ENCODE measurements at regions not wholly inside any gene's neighbourhood (a gene's known extent, or its start where the extent isn't known, plus 50 kb on each side); places are given as distances from the start of the nearest gene placed in this dataset.

GRCh38 chr13:48790199-48790598, 136.5 kb downstream of the CYSLTR2 start:
- DNase-seq (ENCODE audit: low spot score): no peak
- H3K4me1 Mint-ChIP-seq (ENCODE audit: low read depth): no peaks in the 10 kb centered on the region
- H3K27ac Mint-ChIP-seq: no peak overlapping the region
- no peak overlapping the region for H3K4me3 Mint-ChIP-seq
- no peaks in the 10 kb centered on the region for H3K36me3 Mint-ChIP-seq (ENCODE audit: low read depth)
- H3K9me3 Mint-ChIP-seq: no peaks in the 10 kb centered on the region
- no peaks in the 10 kb centered on the region for H3K27me3 Mint-ChIP-seq (ENCODE audit: low read depth)

GRCh38 chr13:48790966-48791365, 137.2 kb downstream of the CYSLTR2 start:
- no peaks in the 10 kb centered on the region for H3K27me3 Mint-ChIP-seq (ENCODE audit: low read depth)
- H3K4me1 Mint-ChIP-seq (ENCODE audit: low read depth): no peaks in the 10 kb centered on the region
- no peak for DNase-seq (ENCODE audit: low spot score)
- H3K9me3 Mint-ChIP-seq: no peaks in the 10 kb centered on the region
- no peak overlapping the region for H3K27ac Mint-ChIP-seq
- H3K36me3 Mint-ChIP-seq (ENCODE audit: low read depth): no peaks in the 10 kb centered on the region
- no peak overlapping the region for H3K4me3 Mint-ChIP-seq

- H3K9me3 Mint-ChIP-seq: no peaks in the 10 kb centered on the region
- no peak overlapping the region for H3K4me3 Mint-ChIP-seq
- H3K4me1 Mint-ChIP-seq (ENCODE audit: low read depth): no peaks in the 10 kb centered on the region
- no peaks in the 10 kb centered on the region for H3K36me3 Mint-ChIP-seq (ENCODE audit: low read depth)
- H3K27me3 Mint-ChIP-seq (ENCODE audit: low read depth): peaks cover 14% of the 10 kb centered on the region
- DNase-seq (ENCODE audit: low spot score): no peak
- no peak overlapping the region for H3K27ac Mint-ChIP-seq
Measured at GRCh38 chr13:48797127-48797526, 143.4 kb downstream of the CYSLTR2 start.

GRCh38 chr13:48797761-48798160, 144.0 kb downstream of the CYSLTR2 start:
- Mint-ChIP-seq H3K4me3 (no peak overlapping the region), H3K9me3 (no peaks in the 10 kb centered on the region), H3K27ac (no peak overlapping the region), H3K4me1 (ENCODE audit: low read depth) (no peaks in the 10 kb centered on the region), H3K36me3 (ENCODE audit: low read depth) (no peaks in the 10 kb centered on the region), H3K27me3 (ENCODE audit: low read depth) (peaks cover 14% of the 10 kb centered on the region)
- no peak for DNase-seq (ENCODE audit: low spot score)

- Mint-ChIP-seq H3K4me3 (no peak overlapping the region), H3K27ac (no peak overlapping the region), H3K9me3 (peaks cover 2% of the 10 kb centered on the region), H3K27me3 (ENCODE audit: low read depth) (peaks cover 15% of the 10 kb centered on the region), H3K36me3 (ENCODE audit: low read depth) (peaks cover 2% of the 10 kb centered on the region), H3K4me1 (ENCODE audit: low read depth) (no peaks in the 10 kb centered on the region)
- no peak for DNase-seq (ENCODE audit: low spot score)
Measured at GRCh38 chr13:48798180-48798579, 144.5 kb downstream of the CYSLTR2 start.

- Mint-ChIP-seq H3K9me3 (peaks cover 13% of the 10 kb centered on the region), H3K27me3 (ENCODE audit: low read depth) (peaks cover 18% of the 10 kb centered on the region), H3K36me3 (ENCODE audit: low read depth) (peaks cover 3% of the 10 kb centered on the region), H3K4me3 (no peak overlapping the region), H3K27ac (no peak overlapping the region), H3K4me1 (ENCODE audit: low read depth) (peaks cover 16% of the 10 kb centered on the region)
- no peak for DNase-seq (ENCODE audit: low spot score)
Measured at GRCh38 chr13:48801255-48801654, 147.5 kb downstream of the CYSLTR2 start.

- peak overlapping the region; percentile 29 for H3K4me3 Mint-ChIP-seq
- H3K27me3 Mint-ChIP-seq (ENCODE audit: low read depth): peaks cover 11% of the 10 kb centered on the region
- peaks cover 3% of the 10 kb centered on the region for H3K36me3 Mint-ChIP-seq (ENCODE audit: low read depth)
- H3K27ac Mint-ChIP-seq: peak overlapping the region; percentile 70
- peaks cover 13% of the 10 kb centered on the region for H3K9me3 Mint-ChIP-seq
- peaks cover 25% of the 10 kb centered on the region for H3K4me1 Mint-ChIP-seq (ENCODE audit: low read depth)
- DNase-seq (ENCODE audit: low spot score): peak; percentile 18
Measured at GRCh38 chr13:48804821-48805601, 151.3 kb downstream of the CYSLTR2 start.

- Mint-ChIP-seq H3K27ac (peak overlapping the region; percentile 5), H3K4me1 (ENCODE audit: low read depth) (peaks cover 25% of the 10 kb centered on the region)
Measured at GRCh38 chr13:48806522-48806921, 152.8 kb downstream of the CYSLTR2 start.

GRCh38 chr13:48808683-48809082, 155.0 kb downstream of the CYSLTR2 start:
- H3K4me3 Mint-ChIP-seq: no peak overlapping the region
- H3K27me3 Mint-ChIP-seq (ENCODE audit: low read depth): peaks cover 22% of the 10 kb centered on the region
- peaks cover 25% of the 10 kb centered on the region for H3K4me1 Mint-ChIP-seq (ENCODE audit: low read depth)
- H3K27ac Mint-ChIP-seq: no peak overlapping the region
- H3K36me3 Mint-ChIP-seq (ENCODE audit: low read depth): no peaks in the 10 kb centered on the region
- DNase-seq (ENCODE audit: low spot score): no peak
- peaks cover 10% of the 10 kb centered on the region for H3K9me3 Mint-ChIP-seq

More at GRCh38 chr13:48806522-48806921, 152.8 kb downstream of the CYSLTR2 start:
- peaks cover 3% of the 10 kb centered on the region for H3K36me3 Mint-ChIP-seq (ENCODE audit: low read depth)
- no peak for DNase-seq (ENCODE audit: low spot score)
- H3K27me3 Mint-ChIP-seq (ENCODE audit: low read depth): peaks cover 14% of the 10 kb centered on the region
- H3K9me3 Mint-ChIP-seq: peaks cover 14% of the 10 kb centered on the region
- no peak overlapping the region for H3K4me3 Mint-ChIP-seq

- Mint-ChIP-seq H3K4me1 (ENCODE audit: low read depth) (peaks cover 20% of the 10 kb centered on the region), H3K9me3 (peaks cover 4% of the 10 kb centered on the region), H3K27me3 (ENCODE audit: low read depth) (peaks cover 22% of the 10 kb centered on the region), H3K27ac (no peak overlapping the region), H3K36me3 (ENCODE audit: low read depth) (no peaks in the 10 kb centered on the region), H3K4me3 (no peak overlapping the region)
- DNase-seq (ENCODE audit: low spot score): no peak
Measured at GRCh38 chr13:48810013-48810412, 156.3 kb downstream of the CYSLTR2 start.

- H3K36me3 Mint-ChIP-seq (ENCODE audit: low read depth): no peaks in the 10 kb centered on the region
- H3K27ac Mint-ChIP-seq: no peak overlapping the region
- peaks cover 18% of the 10 kb centered on the region for H3K27me3 Mint-ChIP-seq (ENCODE audit: low read depth)
- peaks cover 10% of the 10 kb centered on the region for H3K4me1 Mint-ChIP-seq (ENCODE audit: low read depth)
- no peak for DNase-seq (ENCODE audit: low spot score)
- no peak overlapping the region for H3K4me3 Mint-ChIP-seq
- peaks cover 4% of the 10 kb centered on the region for H3K9me3 Mint-ChIP-seq
Measured at GRCh38 chr13:48813518-48813917, 159.8 kb downstream of the CYSLTR2 start.

- DNase-seq (ENCODE audit: low spot score): no peak
- Mint-ChIP-seq H3K9me3 (peaks cover under 1% of the 10 kb centered on the region), H3K36me3 (ENCODE audit: low read depth) (no peaks in the 10 kb centered on the region), H3K4me3 (peak overlapping the region; percentile 21), H3K27ac (no peak overlapping the region), H3K27me3 (ENCODE audit: low read depth) (peaks cover 20% of the 10 kb centered on the region), H3K4me1 (ENCODE audit: low read depth) (peaks cover 10% of the 10 kb centered on the region)
Measured at GRCh38 chr13:48816700-48817099, 159.0 kb upstream of the FNDC3A start.

- peaks cover 10% of the 10 kb centered on the region for H3K4me1 Mint-ChIP-seq (ENCODE audit: low read depth)
- H3K9me3 Mint-ChIP-seq: no peaks in the 10 kb centered on the region
- H3K36me3 Mint-ChIP-seq (ENCODE audit: low read depth): no peaks in the 10 kb centered on the region
- H3K27ac Mint-ChIP-seq: no peak overlapping the region
- H3K27me3 Mint-ChIP-seq (ENCODE audit: low read depth): peaks cover 19% of the 10 kb centered on the region
- DNase-seq (ENCODE audit: low spot score): no peak
- peak overlapping the region; percentile 21 for H3K4me3 Mint-ChIP-seq
Measured at GRCh38 chr13:48817166-48817802, 158.4 kb upstream of the FNDC3A start.

GRCh38 chr13:48818495-48819356, 157.0 kb upstream of the FNDC3A start:
- Mint-ChIP-seq H3K36me3 (ENCODE audit: low read depth) (no peaks in the 10 kb centered on the region), H3K9me3 (no peaks in the 10 kb centered on the region), H3K27ac (no peak overlapping the region), H3K27me3 (ENCODE audit: low read depth) (peaks cover 8% of the 10 kb centered on the region), H3K4me1 (ENCODE audit: low read depth) (peaks cover 10% of the 10 kb centered on the region), H3K4me3 (no peak overlapping the region)
- DNase-seq (ENCODE audit: low spot score): no peak

All from T-helper 2 cell treated with Interferon-gamma antibody and Interleukin-4, amounts not matched to agents 5 μg/mL and 100 μg/mL, for 36 hours (primary cell).